NOMO-1 treated with dmso at 0.1 percent for 144 hours (cell line): ENCODE measurements at regions not wholly inside any gene's neighbourhood (a gene's known extent, or its start where the extent isn't known, plus 50 kb on each side); places are given as distances from the start of the nearest gene placed in this dataset.

Source experiments
- DNase-seq: peaks from one replicate; lab custom pipeline; 2025; ENCODE audit not compliant: unreplicated experiment; lab: John Stamatoyannopoulos, UW

DNA sequence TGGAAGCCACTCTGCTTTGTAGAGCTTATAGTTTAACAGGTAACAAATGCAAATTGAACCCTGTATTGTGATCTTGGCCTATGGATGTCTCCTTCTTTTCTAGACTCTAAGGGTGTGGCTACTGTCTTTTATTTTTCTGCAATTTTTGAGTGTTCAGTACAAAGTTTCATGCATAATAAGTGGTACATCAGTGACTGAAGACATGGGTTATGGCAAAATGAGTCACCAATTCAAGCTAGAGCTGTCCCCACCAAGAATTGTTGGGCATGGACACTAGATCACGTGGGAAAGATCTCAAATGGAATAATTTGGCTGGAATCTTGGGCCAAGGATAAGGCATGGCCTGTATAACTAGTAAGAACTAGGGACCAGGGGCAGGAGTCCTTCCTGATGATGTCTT lies 228.4 kb upstream of the N4BP1 start:
- DNase-seq: no peak

GRCh38 chr16:48836636-48837035 lies 226.7 kb upstream of the N4BP1 start:
- no peak for DNase-seq

DNA sequence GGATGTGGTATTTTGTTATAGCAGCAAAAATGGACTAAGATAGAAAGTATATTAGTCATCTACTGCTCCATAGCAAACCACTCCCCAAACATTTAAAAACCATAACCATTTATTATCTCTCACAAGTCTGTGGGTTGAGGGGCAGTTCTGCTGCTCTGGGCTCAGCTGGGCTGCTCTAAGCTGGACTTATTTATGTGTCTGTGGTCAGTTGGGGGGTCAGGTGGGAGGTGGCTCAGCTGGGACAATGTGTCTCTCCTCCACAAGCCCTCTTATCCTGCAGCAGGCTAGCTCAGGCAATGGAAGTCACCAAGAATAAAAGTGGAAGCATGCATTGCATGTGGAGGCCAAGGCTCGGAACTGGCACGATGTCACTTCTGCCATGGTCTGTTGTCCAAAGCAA lies 226.1 kb upstream of the N4BP1 start:
- no peak for DNase-seq

DNA sequence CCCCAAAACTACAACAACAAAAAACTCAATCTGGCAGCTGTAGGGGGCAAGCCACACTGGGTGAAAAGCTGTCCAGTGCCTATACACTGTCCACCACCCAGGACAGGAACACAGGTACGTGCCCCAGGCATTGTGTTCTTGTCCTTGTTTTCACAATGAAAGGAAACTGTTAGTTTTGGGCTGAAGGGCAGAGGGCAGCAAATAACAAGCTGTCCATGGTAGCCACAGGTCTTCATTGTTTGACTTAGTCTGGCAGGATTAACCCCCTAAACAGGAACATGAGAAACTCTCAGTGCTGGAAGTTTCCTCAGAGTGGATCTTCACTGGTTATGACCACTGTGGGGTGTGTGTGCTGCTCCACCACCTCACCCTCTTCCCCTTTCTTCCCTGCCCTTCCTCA lies 224.6 kb upstream of the N4BP1 start:
- no peak for DNase-seq

GRCh38 chr16:48833461-48833860 lies 223.5 kb upstream of the N4BP1 start:
- no peak for DNase-seq

DNA sequence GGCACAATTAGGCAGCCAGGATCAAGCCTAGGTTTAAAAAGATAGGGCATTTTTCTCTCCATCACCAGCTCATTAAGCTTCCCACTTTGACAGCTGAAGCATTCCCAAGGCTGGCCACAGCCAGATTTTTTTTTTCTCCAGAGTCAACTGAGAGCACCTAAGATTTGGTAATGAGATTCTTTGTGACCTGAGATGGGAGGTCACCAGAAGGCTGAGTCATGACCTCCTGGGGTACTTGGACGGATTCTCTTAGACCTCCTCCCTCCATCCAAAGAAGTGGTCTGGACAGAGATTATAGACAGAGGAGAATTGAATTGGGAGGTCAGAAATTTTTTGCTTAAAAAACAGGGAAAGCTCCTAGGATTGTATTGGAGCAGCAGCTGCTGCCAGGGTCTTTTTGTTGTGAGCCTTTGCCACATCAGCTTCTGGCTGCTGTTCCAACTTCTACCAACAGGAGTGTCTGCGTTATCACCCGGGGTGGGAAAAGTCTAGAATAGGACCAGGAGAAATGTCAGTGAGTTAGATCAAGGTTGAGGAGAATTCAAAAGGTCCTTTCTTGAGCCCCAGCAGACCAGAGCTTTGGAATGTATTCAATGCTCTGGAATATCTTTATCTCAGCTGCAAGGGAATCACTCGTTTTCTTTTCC lies 221.2 kb upstream of the N4BP1 start:
- no peak for DNase-seq

DNA sequence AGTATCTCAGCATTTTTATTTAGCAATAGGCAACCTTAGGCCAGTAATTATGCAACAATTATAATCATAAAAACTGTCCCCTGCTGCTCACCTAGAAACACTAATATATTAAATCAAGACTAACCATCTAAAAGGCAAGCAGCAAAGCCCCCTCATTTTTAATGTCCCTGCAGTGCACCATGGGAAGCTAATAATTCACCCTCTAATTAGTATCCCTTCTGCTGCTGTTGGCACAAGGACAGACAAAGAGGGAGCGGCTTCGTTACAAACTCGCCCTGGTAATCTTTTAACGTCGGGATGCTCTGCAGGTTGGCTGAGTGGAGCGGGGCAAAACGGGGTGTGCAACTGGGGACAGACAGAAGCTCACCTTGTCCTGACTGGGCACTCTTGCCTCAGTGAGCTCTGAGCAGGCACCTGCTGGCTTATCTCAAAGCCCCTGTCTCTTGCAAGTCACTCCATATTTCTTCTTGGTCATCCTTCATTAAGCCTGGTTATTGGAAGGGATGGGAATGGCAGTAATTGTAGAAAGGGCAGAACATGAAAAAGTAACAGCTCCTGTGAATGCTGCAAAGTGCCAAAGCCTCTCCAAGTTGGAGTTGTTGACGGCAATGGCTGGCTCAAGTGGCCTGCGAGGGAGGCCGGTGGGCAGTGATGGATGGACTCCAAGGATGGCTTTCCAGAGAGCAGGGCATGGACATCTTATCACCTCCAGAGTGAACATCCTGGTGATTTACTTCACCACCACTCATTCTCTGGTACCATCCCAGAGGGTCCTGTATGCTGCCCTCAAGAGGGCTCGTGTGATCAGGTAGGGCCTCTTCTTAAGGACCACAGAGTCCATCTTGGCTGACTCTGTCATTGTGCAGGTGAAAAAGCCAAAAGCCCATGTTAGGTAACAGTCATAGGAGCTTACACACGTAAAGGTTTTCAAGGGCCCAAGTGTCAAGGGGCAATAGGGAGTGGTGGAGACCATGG lies 219.6 kb upstream of the N4BP1 start:
- no peak for DNase-seq

GRCh38 chr16:48824271-48824670 lies 214.3 kb upstream of the N4BP1 start:
- DNase-seq: no peak

DNA sequence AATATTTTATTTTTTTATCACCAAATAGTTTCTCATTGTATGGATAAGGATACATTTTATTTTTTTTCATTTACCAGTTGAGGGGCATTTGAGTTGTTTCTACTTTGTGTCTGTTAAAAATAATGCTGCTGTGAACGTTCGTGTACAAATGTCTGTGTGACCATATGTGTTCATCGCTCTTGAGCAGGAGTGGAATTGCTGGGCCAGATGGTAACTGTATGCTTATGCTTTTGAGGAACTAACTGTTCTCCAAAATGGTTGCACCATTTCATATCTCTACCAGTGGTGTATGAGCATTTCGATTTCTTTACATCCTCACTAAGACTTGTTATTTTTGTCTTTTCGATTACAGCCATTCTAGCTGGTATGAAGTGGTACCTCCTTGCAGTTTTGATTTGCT lies 212.5 kb upstream of the N4BP1 start:
- no peak for DNase-seq

GRCh38 chr16:48820379-48820778 lies 210.4 kb upstream of the N4BP1 start:
- no peak for DNase-seq

DNA sequence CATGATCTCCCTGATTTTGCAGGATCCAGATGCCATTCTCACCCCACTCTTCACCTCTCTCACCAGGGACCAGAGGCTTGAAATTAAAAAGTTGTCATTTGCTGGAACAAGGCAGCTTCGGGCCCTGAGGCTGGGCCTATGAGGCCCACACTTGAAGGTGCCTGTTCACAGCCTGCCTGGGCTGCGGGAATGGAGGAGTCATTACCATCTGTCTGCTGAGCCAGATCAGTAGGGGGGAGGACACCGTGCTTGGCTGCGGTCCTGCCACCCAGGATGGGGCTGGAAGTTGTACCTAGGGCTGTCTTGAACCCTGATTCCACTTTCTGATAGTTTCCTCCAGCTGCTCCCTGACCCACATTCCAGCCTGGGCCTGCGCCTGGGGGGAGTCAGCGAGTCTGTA lies 208.3 kb upstream of the N4BP1 start:
- DNase-seq: no peak

DNA sequence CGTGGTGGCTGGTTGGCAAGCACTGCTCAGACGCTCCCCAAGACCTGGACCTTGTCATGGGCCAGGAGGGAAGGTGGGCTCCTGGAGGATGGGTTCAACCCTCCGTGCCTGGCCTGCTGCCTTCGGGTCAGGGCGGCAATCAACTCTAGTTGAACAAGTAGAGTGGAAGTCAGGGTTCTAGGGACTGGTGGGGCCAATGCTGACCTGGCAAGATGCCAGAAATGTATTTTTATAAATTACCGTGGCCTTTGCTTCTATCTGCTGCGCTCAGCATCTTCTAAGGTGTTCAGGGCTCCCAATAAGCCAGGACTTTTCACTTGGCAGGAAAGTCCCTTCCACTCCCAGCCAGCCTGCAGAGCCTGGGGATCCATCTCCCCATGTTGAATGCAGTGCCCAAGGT lies 207.1 kb upstream of the N4BP1 start:
- DNase-seq: no peak

GRCh38 chr16:48816393-48816792 lies 206.4 kb upstream of the N4BP1 start:
- no peak for DNase-seq

- no peak for DNase-seq
These were observed 205.0 kb upstream of the N4BP1 start for GRCh38 chr16:48814994-48815393.

DNA sequence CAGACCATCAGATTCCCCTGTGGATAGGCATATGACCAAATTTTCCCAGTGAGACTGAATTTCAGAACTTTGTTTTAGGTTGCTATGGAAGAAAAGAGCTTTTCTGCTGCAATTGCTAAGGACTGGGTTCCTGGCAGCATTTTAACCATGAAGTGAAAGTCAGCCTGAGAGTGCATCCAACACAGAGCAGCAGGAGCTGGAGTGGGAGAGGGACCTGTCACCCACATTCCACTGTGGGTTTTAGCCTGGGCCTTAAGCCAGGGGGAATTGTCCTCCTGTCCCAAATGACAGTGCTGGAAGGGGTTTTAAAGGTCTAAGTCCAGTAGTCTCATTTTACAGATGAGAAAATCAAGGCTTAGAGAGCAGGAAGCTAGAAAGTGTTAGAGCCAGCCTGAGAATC lies 203.5 kb upstream of the N4BP1 start:
- DNase-seq: no peak

GRCh38 chr16:48812856-48813255 lies 202.9 kb upstream of the N4BP1 start:
- no peak for DNase-seq

DNA sequence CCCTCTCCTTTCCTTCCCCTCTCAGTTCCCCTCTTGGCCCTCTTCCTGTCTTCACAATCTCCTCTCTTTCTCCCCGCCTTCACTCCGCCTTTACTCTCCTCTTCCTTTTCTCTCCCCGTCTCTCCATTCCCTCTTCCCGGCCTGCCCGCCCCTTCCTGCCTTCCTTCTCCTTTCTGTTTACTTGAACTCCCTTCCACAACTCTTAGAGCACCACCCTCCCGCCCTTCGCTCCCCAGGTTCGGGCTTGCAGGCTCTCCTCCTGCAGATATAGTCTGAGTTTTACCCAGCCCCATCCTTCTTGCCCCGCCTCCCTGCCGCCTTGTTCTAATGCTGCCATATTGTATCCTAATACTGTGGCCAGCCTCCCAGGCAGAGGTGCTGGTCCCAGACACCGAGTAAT lies 201.5 kb upstream of the N4BP1 start:
- no peak for DNase-seq

DNA sequence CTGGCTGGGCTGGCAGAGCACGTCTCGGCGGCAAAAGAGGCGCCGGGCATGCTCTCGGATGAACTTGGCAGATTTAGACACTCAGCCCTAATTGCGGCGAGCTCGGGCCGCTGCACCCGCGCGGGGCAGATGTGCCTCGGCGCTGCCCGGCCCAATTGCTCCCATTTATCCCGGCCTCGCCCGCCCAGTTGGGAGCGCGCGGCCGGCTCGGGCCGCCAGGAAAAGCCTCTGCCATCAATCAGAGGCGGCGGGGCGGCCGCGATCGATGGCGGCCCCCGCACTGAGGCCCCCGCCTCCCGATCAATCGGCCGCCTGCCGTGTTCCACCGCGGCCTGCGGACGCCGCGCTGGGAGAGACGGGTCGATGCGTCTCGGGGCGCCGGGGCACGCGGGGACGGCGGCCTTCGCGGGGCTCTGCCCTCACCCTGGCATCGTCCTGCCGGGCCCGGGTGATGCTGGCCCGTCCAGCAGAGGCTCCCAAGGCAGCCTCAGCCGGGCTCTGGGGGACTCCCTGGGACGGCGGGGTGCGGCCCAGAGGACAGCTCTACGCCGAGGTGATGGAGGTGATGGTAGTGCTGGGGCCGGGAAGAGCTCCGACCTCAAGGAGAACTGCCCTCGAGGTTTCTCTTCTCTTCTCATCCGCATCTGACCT lies 200.9 kb upstream of the N4BP1 start:
- no peak for DNase-seq

- no peak for DNase-seq
These were observed 200.4 kb upstream of the N4BP1 start for GRCh38 chr16:48810436-48810802.

DNA sequence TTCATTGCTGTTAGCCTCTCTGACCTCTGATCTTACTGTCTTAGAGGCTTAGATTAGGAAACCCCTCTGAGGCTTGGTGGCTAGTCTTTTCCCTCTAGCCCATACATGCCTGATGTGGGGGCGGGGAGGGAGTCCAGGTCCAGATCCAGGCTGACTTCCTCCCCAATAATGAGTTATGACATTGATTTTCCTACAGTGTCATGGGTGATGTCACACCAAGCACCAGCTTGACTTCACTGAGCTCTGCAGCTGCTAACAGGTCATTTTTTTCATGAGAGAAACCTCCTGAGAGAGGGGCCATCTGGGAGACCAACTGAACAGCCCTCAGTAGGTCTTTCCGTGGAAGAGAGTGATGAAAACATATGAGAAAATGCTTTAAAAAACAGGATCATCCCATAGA lies 180.2 kb upstream of the N4BP1 start:
- no peak for DNase-seq

- DNase-seq: no peak
These were observed 178.5 kb upstream of the N4BP1 start for GRCh38 chr16:48788475-48788874.

GRCh38 chr16:48745541-48745940 lies 135.6 kb upstream of the N4BP1 start:
- DNase-seq: no peak
